A204.1 (cell line): ENCODE measurements at regions not wholly inside any gene's neighbourhood (a gene's known extent, or its start where the extent isn't known, plus 50 kb on each side); places are given as distances from the start of the nearest gene placed in this dataset.
"Not testable (repeated sequence)": the region's sequence is repeated elsewhere in the genome, so short reads cannot be mapped to it uniquely, and the experiment has no call there.

ENCODE experiments used
- FAIRE-seq: peaks from 2 replicates; lab custom pipeline; 2012; peaks lifted over from hg19 to GRCh38; lab: Jason Lieb, UNC

DNA sequence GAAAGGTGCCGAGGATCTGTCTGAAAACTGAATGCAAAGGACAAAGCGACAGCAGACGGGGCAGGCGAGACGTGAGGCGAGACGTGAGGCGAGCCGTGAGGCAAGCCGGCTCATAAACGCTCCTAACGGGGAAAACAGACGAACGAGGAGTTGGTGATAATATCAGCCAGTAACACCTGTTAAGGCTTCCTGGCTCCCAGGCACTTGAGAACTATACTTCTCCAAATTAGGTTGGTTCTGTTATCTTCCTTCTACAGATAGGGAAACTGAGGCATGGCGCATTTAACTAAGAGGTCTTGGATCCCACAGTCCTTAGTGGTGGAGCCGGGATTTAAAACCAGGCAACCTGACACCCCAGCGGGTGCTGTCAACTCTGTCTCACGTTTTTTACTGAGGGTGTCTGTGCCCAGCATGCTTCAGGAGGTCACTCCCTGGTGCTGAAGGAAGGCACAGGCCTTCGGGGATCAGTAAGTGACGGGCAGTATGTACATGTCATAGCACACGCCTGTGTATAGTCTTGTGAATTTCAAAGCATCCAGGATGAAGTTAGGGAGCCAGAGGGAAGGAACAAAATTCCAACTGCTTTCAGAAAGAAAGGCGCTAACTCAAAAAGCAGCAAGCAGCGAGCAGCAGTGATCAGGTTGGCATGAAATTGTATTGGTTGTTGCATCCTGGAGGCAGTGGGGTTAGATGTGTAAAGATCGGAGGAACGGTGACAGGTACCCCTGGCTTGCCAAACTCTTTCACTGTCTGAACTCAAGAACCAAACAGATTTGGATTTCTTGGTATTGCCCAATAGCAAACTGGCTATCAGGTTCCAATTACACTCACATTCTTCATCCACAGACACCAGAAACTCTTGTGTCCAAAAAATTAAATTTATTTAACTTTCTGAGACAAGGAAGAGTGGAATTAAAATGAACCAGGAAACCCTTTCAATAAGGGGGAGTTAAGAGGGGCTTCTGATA lies 318.7 kb downstream of the THBS2 start:
- no peak for FAIRE-seq

DNA sequence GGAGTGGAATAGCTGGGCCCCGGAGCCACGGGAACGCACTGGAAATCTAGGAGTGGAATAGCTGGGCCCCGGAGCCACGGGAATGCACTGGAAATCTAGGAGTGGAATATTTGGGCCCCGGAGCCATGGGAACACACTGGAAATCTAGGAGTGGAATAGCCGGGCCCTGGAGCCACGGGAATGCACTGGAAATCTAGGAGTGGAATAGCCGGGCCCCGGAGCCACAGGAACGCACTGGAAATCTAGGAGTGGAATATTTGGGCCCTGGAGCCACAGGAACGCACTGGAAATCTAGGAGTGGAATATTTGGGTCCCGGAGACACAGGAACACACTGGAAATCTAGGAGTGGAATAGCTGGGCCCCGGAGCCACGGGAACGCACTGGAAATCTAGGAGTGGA lies 321.5 kb downstream of the THBS2 start:
- FAIRE-seq = not testable (repeated sequence)

DNA sequence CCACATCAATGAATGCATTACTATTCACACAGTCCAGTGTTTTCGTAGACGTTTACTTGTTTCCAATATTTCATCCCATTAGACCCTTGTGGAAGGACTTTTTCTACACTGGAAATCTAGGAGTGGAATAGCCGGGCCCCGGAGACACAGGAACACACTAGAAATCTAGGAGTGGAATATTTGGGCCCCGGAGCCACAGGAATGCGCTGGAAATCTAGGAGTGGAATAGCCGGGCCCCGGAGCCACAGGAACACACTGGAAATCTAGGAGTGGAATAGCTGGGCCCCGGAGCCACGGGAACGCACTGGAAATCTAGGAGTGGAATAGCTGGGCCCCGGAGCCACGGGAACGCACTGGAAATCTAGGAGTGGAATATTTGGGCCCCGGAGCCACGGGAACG lies 322.6 kb downstream of the THBS2 start:
- FAIRE-seq = not testable (repeated sequence)

DNA sequence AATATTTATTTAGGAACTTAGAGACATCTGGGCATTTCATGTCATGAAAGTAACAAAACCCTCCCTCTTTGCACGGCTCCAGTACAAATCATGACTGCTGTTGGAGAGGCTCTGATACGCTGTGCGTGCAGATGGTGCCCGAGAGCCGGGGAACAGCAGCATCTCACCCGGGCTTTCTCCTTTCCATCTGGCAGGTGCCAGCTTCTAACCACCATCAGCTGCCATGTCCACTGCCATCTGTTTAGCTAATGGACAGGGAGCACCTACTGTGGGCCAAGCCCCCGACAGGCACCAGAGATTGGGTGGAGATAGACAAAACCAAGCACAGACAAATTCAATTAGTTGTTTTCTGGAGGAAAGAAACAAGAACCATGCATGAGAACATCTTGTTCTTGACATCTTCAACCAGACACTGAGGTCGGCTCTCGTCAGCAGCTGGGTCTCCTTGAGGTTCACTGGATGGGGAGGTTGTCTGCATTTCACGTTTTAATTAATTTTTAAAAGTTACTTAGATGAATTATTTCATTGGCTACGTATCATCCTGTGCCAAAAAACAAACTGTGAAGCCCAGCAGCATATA lies 323.7 kb downstream of the THBS2 start:
- no peak for FAIRE-seq

DNA sequence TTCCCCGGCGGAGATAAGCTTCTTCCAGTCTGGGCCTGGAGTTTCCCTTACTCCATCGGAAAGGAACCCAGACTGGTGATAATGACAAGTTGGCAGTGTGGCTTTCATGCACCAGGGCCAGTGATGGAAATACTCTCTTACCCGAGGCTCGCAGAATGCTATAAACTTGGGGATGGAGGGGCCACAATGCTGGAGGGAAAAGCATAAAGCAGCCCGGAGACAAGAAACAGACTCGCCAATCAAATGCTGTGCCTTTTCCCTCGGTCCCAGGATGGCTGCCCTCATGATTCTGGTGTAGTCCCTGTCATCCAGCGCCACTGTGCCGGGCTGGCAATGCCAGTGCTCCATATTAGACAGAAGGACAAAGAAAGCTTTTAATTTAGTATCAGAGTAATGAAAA lies 325.6 kb downstream of the THBS2 start:
- FAIRE-seq = no peak

DNA sequence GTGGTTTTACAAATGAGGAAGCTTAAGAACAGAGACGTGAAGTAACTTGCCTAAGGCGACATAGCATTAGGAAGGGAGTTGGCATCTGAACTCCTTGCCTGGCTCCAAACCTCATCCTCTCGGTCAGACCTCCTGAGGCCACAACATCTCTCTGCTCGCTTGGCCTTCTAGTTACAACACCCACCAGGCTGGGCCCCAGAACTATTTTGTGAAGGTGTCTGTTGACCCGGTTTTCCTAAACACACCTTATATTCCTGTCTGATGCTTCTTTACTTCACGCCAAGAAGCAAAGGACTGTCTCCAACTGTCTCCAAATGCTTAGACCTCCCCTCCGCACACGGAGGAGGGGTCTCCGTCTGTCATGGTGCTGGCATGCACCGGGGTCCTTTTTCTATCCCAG lies 326.6 kb downstream of the THBS2 start:
- no peak for FAIRE-seq

DNA sequence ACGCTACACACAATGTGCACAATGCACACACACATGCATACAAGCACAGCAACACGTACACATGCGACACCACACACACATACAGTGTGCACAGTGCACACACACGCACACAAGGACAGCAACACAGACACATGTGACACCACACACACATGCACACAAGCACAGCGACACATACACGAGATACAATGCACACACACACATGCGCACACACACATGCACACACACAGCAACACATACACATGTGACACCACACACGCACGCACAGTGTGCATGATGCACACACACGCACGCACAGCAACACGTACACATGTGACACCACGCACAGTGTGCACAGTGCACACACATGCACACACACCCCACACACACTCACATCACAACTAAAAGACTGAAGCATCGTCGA lies 327.3 kb downstream of the THBS2 start:
- no peak for FAIRE-seq

DNA sequence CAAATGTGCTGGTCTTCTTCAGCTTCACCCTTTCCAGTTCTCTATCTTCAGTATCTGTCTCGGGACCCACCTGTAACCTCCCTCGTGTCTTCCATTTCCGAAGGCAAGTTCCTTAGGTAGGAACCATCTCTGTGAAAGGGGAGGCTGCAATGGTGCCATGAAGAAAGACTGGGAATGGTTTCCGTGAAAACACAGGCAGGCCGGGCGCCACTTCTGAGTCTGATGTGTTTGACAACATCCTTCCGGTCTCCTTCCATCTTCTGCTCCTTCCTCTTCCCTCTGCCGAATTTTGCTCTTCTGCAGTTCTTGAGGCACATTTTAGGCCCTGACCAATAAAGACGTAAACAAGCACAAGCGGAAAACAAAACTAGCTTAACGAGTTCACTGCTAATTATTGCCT lies 328.0 kb downstream of the THBS2 start:
- no peak for FAIRE-seq

DNA sequence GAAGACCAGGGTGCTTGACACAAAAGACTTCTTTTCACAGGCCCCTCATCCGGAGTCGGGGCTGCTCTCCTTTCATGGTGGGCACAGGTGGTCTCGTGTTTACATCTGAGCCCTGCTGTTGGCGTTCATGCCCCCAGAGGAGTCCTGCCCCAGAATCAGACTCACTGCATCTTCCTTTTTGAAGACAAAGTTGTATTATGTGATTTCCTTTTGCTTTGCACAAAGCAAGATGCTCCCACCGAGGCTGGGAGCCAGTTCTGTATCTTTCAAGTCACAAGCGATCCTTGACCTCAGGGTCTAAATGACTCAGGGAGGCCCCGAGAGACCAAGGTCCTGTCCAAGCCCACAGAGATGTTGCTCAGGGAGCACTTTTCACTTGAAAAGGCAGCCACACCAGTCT lies 330.5 kb downstream of the THBS2 start:
- FAIRE-seq = no peak

DNA sequence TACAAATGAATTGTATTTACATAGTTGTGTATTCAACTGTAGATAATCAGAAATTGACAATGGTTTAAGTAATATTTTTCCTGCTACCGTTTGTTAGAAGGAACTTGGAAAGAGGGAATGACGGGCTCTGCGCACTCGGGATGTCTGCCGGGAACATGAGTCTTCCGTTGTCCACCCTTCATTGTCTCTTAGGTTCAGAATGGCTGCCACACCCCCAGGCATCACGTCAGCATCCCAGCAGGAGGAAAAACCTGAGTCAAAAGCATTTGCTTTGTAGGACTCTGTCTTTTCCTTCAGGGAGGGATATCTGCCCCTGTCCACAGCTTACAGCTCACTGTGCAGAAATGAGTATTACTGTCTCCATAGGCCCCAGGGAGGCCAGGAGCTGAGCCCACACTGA lies 331.2 kb downstream of the THBS2 start:
- no peak for FAIRE-seq

DNA sequence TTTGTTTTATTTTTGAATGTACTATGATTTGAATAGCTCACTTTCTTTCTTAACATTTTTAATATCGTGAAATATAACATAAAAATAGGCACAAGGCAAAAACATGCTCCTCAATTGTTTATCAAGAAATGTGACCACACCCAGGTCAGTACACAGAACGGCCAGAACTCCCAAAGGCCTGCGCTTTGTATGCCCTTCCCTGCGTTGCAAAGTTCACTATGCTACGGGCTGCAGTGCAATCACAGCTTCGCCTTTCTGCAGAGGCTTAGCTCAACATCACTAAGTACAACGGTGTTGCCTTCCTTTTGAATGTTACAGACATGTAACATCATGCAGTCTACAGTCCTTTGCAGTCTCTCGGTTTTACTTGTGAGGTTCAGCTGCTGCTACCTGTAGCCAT lies 333.4 kb downstream of the THBS2 start:
- no peak for FAIRE-seq

DNA sequence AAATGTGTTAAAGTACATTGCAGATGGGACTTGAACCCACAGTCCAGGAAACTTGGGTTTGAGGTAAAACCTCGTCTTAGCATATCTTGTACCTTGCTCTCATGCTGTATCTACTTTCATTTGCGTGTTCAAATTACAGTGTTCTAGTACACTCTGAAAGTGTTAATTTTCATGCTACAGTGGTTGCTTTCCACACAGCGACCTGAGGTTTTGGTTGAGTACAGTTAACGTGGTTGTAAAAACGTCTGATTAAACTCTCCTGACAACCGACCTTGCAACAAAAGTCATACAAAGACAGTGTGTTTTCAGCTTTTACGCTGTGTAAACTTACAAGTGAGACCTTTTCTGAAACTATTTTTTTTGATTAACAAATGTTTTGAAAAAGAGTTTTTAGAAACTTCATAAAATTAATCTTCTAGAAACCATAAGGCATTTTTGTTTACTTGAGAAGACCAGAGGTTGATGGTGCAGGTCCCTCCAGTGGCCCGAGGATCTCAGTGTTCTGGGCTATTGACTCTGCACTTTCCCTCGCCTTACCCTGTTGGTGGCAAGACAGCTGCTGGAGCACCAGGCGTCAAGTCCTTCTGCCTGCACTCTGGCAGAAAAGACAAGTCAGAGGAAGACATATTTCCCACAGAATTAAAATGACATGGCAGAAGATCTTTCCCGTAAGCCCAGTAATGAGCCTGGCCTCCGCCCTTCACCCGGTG lies 334.0 kb downstream of the THBS2 start:
- no peak for FAIRE-seq

DNA sequence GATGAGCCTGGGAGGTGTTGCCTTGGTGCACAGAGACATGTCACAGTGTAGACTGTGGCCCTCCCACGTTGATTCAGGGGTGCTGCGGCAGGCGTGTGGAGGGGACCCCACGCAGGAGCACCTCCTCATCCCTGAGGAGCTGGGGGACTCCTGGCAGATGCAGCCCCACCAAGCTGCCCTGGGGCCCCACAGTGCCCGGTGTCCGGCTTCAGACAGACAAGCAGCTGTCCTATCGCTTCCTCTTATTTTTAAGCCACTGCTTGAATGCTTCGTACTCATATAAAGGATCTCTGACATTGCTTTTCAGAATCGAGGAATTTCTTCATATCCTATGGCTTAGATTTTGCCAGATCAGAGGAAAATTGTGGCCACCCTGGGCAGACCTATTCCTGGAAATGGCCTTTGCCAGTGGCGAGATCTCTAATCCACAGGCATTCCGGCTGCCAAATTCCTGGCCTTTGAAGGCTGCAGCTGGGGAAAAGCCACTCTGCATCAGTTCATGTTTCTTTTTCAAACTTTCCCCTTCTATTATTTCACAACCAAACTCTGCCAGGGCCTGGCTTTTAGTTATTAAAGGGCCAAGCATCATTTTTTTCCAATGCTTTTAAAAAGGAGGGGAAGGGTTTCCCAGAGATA lies 337.0 kb downstream of the THBS2 start:
- FAIRE-seq = no peak

DNA sequence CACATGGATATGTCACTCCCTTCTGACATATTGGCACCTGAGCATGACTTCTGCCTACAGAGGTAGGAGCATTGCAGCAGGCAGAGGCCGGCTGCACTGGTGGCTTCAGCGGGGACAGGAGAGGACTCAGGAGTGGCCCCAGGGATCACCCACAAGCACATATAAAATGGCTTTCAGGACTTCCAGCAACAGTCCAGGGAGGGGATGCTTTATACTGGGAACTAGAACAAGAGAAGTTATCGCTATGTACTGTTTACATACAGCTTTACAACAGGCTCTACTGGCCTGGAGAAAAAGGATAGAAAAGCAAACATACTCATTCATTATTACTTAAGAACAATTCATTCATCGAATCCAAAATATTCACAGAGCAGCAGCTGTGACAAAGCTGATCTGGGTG lies 337.8 kb downstream of the THBS2 start:
- no peak for FAIRE-seq

DNA sequence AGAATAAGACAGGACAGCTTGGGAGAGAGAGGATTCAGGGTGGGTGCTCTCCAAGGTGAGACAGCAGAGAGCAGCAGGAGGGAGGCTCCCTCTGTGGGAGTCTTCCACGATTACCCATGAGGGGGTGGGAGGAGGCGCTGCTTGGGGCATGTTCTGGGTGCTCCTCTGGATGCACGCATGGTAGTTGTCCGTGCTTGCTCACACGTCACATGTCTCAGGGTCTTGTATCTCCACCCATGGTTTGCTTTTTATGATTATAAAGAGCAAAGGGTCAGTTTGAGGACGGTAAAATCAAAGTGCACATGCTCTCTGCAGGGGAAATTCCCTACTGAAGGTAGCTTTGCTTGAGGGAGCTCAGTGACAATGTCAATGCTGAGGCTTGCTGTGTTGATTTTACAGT lies 338.4 kb downstream of the THBS2 start:
- FAIRE-seq = no peak

DNA sequence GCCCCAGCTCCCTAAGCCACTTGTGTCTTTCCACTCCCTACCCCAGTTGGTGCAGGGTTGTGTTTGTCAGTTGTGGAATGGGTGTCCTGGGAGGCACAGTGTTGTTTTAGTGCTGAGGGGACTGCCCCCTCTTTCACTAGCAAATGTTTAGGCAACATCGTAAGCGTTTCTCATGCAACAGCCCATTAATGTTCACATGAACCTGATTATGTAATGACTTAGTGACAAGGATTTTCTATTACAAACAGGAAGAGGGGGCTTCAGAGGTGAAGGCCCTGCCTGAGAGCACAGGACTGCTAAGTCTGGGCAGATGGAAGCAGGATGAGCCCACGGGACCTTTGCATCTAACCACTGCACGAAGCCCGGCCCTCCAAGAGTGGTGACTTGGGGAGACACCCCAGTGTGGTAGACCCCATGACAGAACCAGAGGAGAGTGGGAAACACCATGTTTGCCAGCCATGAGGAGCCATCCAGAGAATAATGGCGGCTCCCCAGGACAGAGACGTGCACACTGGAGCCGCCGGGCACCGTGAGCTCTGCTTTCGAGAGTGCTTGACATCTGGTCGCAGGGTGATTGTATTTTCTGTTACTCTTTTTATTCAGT lies 339.7 kb downstream of the THBS2 start:
- no peak for FAIRE-seq

DNA sequence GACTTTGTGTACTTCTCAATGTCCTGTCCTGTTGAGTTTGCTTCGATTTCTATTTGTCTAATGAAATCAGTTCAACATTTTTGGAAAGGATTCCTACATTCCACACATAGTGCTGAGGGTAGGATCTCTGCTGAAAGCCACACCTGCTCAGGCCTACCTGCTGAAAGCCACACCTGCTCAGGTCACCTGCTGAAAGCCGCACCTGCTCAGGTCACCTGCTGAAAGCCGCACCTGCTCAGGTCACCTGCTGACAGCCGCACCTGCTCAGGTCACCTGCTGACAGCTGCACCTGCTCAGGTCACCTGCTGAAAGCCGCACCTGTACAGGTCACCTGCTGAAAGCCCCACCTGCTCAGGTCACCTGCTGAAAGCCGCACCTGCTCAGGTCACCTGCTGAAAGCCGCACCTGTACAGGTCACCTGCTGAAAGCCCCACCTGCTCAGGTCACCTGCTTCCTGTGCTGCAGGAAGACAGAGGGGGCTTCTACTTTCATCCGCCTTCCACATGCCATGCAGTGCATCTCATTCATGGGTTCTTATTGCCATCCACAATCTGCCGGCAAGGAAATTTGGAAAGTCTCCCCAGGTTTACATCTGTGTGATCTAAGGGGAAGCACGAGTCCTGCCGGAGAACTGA lies 340.3 kb downstream of the THBS2 start:
- not testable (repeated sequence) for FAIRE-seq

DNA sequence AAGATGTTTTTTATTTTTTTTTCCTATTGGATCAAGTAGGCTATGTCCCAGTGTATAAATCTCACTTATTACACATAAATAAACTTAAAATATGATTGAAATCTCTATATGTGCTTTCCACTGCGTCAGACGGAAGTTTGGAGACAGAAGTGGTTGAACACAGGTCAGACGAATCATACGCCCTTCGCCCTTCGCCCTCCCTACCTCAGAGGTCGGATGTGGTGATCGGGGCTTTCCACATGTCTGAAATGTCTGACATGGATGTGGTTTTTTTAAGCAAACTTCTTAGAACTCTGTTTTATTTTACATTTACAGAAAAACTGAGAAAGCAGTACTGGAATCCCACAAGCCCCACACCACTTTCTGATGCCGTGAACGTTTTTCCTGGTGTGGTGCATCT lies 344.4 kb downstream of the THBS2 start:
- no peak for FAIRE-seq

DNA sequence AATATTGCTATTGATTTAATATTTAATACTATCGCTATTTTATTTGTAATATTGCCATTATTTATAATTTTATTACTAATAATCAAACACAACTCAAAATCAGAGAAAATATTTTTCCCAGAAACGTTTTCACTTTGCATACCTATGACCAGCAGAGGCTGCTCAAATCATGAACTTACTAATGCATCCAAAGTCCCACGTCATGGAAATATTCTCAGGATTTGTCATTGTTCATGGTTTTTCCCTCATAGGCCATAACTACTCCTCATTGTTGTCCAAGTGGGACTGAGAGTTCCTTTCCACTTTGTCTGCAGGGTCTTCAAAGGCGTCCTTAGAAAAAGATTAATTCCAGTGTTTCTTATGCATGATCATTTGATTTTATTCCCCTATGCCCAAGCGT lies 344.8 kb downstream of the THBS2 start:
- no peak for FAIRE-seq

DNA sequence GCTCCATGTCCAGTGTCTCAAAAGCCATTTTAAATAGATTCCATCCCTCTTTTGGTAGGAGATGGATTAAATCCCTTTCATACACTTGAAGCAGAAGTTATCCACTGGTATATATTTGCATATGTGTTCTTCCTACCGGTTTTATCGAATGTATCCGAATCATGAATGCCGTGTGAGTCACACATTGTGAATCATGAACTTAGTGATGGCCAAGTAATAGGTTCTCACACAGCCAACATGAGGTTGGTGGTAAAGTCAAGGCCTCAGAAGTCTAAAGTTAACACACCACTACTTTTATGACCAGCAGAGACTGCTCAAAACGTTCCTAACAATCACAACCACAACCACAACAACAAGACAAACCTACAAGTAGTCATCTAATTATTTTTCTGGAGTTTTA lies 345.5 kb downstream of the THBS2 start:
- no peak for FAIRE-seq

DNA sequence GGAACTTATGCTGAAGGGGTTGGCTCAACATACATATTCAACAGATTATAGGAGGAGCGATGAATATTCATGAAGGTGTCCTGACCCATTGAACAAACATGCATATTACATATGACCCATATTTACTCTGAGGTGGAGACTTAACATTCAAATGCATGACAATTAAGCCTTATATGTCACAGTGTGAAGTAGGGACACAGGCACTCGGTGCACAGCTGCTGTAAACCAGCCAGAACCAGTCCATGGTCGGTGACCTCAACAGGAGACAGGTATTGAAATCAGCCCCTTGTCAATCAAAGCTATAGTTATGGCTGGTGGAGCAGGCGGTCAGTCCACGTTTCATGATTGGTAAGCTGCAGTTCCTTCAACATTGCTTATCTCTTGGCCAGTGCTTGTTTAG lies 347.3 kb downstream of the THBS2 start:
- no peak for FAIRE-seq
